ENCODE measurements at regions not wholly inside any gene's neighbourhood (a gene's known extent, or its start where the extent isn't known, plus 50 kb on each side); places are given as distances from the start of the nearest gene placed in this dataset.

- no peak for DNase-seq
These were observed 466.1 kb downstream of the C4orf33 start for GRCh38 chr4:129561886-129562671.

DNA sequence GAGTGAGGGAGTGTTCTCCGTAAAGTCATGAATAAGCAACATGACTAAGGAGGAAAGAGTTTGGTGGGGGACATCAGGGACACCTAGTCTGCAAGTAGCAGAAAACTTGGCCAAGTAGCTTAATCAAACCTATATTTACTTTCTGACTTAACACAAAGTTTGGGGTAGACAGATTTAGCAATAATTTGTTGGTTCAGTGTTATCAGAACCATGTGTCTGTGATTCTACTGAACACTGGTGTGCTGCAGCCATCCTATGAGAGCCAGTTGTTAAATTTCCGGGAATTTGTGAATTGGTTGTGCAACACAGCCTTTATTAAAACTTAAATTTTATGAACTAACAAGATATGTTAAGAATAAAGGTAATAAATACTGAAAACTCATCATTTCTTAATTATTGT lies 469.3 kb downstream of the C4orf33 start:
- no peak for DNase-seq

DNA sequence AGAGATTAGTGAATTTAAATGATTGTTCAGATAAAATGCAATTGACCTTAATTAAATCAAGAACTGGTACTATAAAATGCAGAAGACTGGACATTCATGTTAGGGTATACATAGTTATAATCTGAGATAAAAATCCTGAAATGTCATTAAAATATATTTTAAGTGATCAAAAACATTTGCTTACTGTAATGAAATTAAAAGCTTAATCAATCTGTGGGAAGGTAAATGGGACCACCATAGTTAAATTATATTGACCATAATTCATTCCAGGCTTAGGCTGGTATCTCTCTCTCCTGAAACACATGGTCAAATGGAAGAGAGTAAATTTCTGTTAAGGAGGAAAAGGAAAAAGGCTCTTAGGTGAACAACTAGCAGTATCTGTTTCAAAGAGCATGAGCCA lies 474.4 kb downstream of the C4orf33 start:
- no peak for DNase-seq

DNA sequence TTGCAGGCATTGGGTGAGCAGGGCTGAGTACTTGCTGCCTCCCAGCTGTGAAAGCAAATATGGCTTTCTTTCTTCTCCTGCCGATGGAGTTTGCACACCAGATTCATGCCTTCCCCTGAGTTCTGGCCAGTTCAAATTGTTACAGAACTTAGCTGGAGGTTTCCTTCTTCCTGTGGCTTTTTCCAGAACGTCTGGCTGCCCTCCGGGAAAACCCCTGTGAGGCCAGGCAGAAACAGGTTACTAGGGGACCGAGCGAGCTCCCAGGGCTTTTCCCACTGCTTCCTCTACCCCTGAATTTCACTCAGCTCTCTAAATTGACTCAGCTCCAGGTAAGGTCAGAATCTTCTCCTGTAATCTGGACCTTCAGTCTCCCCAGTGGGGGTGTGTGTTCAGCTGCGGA lies 482.4 kb downstream of the C4orf33 start:
- no peak for DNase-seq

DNA sequence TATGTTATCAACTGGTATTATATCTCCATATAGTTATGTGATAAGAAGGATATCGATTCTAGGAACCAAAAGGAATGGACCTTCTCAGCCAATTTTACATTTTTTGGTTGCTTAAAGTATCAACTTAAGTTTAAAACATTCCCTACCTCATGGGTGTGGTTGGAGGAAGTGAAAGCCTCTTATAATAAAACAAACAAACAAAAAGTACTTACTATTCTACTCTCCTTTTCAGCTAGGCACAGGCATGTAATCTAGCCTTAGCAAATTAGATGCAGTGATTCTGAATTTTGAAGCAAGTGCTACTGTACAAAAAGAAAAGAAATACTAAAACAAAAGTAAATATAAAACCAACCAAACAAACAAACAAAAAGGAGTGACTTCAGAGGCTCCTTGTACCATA lies 485.4 kb downstream of the C4orf33 start:
- DNase-seq = no peak

- no peak for DNase-seq
These were observed 487.9 kb downstream of the C4orf33 start for GRCh38 chr4:129583868-129584267.

- no peak for DNase-seq
These were observed 502.6 kb downstream of the C4orf33 start for GRCh38 chr4:129598582-129598981.

GRCh38 chr4:129600898-129601297 lies 504.9 kb downstream of the C4orf33 start:
- no peak for DNase-seq

GRCh38 chr4:129602447-129602846 lies 506.5 kb downstream of the C4orf33 start:
- DNase-seq = no peak

DNA sequence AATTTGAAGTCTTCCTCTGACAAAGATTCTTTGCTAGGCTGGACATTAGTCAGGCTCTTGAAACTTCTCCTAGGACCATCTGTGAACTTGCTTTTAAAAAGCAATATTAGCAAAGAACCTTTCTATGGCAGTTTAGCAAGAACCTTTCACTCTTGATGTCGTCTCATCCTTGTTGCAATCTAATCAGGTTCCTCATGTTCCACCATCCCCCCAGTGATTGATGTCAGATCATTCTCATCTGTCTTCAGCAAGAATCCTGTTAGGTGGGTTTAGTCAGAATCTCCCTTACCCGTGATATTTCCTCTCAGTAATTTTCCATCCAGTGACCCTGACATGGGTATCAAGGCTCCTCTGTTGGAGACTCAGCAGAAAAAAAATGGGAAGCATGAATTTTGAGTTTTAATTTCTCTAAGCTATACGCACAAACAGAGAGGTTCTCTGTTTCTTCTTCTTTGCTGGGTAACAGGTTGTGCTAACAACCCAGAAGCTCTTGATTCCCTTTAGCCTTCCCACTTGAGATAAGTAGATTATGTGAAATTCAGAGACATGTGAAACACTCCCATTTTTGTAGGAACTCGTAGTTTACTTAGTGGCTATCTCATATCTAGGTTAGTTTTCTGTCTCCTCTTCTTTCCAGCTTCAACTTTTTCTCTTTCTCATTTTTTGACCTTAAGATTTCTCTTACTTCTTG lies 507.4 kb downstream of the C4orf33 start:
- DNase-seq = no peak

- no peak for DNase-seq
These were observed 508.8 kb downstream of the C4orf33 start for GRCh38 chr4:129604632-129605255.

DNA sequence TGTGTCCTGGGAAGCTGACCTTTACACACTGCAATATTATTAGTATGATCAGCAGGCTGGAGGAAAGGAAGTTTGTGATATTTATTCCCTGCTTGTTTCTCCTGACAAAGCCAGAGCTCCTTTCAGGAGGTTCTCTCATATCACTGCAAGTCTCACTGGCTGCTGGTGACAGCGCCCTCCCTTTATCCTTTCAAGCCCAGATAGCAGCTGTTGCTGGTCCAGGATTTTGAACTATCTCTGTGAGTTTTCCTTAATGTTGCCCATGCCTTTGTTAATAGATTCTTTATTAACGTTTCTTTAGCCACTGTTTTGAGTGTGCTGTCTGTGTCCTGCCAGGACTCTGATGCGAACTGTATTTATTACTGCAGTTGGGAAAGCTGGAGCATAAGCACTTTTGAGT lies 518.7 kb downstream of the C4orf33 start:
- DNase-seq = no peak

DNA sequence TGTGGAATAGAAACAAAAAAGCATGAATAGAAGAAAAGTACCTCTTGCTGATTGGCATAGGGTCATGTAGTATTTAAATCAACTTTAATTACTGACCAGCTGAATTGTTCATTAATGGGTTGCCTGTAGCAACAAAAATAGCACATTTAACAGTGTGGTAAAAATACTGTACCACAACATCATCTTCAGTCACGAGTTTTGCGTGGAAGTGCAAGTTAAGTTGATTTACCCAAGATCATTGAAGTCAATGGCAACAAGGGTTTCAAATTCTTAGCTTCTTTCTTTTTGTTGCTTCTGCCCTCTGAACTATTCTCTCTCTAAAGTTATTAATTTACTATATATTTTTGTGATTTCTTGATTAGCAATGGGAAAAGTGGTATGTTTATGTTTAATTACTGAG lies 526.6 kb downstream of the C4orf33 start:
- DNase-seq = no peak

DNA sequence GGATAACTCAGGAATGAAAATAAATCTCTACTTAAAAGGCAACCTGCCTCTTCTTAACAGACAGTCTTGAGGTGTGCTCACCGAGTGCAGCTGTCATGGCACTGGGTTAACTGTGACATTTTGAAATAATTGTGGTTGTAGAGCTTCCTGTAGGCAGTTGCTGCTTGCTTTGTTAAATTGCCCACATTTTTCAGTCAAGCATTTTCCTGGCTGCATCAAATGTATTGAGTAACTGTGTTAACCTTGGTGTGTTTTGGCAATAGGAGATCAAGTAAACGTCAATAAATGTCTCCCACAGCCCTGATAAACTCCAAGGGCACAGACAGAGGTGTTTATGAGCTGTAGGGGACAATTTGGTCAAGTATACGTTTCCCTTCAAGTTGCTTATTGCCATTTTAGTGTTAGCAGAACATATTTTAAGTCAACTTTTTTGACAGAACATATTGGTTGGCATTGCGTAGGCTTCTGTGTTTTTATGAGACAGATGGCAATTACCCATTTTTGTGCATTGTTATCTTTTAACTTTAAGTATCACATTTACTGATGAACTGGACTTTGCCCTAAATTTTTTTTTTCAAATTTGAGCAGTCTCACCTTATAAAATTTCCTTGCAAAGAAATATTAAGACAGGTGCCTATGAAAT lies 527.4 kb downstream of the C4orf33 start:
- DNase-seq = no peak

DNA sequence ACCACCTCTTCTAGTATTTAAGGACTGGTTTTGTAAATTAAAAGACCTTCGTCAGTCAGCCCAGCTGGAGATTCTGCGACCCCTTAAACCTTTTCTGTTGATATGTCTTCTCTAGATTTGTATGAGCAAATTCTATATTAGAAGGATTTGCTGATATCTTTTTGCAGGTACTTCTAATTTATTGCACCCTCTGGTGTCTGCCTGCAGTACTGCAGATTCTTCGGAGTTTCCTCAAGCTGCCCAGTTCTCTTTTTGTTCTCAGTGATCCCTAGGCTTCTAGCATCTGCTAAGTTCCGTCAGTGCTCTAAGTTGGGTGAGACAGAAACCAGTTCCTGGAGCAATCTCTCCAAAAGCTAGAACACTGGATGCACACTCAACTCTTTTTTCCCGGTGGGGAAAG lies 545.2 kb downstream of the C4orf33 start:
- peak; percentile 47 to 53 for DNase-seq

GRCh38 chr4:129645461-129645860 lies 549.5 kb downstream of the C4orf33 start:
- no peak for DNase-seq

DNA sequence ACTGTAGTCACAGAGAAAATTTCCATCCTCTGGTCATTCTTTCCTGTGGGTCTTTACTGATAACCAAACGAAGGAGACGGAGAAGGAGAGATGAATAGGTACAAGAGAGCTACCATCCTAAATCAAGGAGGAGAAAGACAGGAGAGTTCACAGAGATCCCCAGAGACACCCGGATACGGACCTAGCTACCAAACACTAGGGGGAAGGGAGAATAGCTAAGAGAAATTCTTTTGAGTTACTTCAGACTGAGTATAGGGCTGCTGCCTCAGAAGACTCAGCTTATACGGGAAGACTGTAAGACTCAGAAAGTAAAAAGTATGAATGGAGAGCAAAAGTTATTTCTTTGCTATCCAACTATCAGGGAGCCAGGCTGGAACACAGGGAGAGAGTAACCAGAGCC lies 572.1 kb downstream of the C4orf33 start:
- DNase-seq = no peak

DNA sequence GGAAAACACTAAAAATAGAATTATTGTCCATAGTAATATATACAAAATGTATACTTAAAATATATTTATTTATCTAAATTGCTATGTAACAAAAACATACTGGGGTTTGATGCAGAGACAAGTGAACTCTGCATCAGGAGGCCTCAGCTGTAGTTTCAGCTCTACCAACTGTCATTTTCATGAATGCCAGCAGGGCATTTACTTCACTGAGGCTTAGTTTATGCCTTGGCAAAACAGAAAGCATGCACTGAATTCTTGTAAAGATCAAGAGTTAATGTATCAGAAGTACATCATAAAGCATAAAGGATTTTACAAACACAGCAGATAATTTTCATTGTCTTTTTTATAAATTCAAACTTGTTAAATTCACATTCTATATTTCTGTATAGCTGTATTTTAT lies 577.0 kb downstream of the C4orf33 start:
- DNase-seq = no peak

DNA sequence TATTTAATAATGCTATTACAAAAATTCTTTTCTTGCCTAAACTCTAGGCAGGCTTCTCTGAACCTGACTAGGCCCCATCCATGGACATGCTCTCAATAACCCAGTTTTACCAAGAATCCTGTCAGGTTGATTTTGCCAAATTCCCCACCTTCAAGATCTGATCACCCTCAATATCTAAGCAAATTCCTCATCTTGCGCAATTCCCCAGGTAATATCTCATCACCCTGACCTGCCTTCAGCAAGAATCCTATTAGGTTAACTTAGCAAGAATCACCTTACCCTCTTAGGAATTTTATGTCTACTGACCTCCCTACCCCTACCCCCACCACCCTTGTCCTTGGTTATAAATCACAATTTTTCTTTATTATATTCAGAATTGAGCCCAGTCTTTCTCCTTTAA lies 579.1 kb downstream of the C4orf33 start:
- no peak for DNase-seq

GRCh38 chr4:129676934-129677333 lies 581.0 kb downstream of the C4orf33 start:
- DNase-seq = no peak

DNA sequence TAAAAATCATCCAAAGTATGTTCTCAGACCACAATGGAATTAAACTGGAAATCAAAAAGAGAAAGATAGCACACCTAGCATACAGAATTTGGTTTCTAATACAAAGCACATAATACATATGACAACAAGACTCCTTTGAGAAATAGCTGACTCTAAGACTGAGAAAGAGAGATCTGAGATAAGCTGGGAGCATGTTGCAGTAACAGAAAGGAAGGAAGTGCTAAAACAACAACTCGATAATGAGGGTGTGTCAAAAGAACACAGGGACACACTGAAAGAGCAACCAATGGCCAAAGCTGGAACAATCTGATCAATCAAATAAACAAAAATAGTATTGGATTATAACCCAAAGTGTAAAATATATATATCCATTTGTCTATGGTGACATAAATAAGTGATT lies 586.6 kb downstream of the C4orf33 start:
- DNase-seq = no peak

GRCh38 chr4:129707949-129708348 lies 612.0 kb downstream of the C4orf33 start:
- DNase-seq = no peak

DNA sequence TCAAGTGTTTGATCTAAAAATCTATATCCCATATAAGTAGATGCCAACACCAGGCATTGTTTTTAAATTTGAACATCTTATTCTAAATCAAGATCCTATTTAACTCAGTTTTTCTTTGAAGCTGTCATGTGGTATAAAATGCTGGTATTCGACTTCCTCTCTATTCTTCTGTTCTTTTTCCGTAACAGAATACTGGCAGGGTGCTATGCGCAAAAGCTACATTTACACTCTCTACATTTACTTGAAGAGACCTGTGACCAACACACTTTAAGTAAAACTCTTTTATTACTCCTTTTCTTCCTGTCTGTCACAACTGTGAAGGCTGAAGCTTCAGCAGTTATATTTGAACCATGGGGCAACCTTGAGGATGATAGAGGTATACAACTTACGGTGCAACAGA lies 612.8 kb downstream of the C4orf33 start:
- no peak for DNase-seq

DNA sequence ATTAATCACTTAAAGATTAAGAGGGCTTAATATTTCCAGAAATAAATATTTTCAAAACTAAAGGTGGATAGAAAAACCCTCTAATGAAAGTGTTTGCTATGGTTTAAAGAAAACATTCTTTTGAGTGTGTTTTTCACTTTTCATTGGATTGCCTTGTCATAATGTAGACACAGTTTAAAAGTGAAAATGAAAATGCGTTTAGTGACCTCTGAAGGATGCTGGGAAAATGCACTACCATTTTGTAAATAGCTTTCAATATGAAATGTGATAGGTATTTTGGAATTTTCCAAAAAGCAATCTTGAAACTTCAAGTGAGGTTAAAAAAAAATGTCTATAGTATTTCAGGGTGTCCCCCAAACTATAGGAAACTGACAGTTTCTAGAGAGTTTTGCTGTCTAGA lies 642.2 kb downstream of the C4orf33 start:
- DNase-seq = no peak

All from activated T-cell treated with anti-CD3 and anti-CD28 coated beads, Interleukin-2, amount 50 U/mL, for 48 hours (primary cell).